Inflammatory macrophage treated with lipopolysaccharide for 4 hours (primary cell): ENCODE measurements at regions not wholly inside any gene's neighbourhood (a gene's known extent, or its start where the extent isn't known, plus 50 kb on each side); places are given as distances from the start of the nearest gene placed in this dataset.
"Not testable (repeated sequence)": the region's sequence is repeated elsewhere in the genome, so short reads cannot be mapped to it uniquely, and the experiment has no call there.

Experiments
- DNase-seq: peaks from one replicate; pipeline ENCODE4 v3.0.0-alpha.2; 2020

- DNase-seq: no peak
Measured at GRCh38 chr1:187996780-187997179, 1168.0 kb downstream of the PLA2G4A start.

- no peak for DNase-seq
Measured at GRCh38 chr1:187999973-188000372, 1171.2 kb downstream of the PLA2G4A start.

- not testable (repeated sequence) for DNase-seq
Measured at GRCh38 chr1:188003687-188004086, 1174.9 kb downstream of the PLA2G4A start.

- DNase-seq: no peak
Measured at GRCh38 chr1:188004849-188005248, 1176.1 kb downstream of the PLA2G4A start.

GRCh38 chr1:188006354-188006753 is 1177.6 kb downstream of the PLA2G4A start:
- no peak for DNase-seq

GRCh38 chr1:188013222-188013849 is 1184.6 kb downstream of the PLA2G4A start:
- DNase-seq: not testable (repeated sequence)

- no peak for DNase-seq
Measured at GRCh38 chr1:188017921-188018320, 1189.2 kb downstream of the PLA2G4A start.

- DNase-seq: no peak
Measured at GRCh38 chr1:188022661-188023060, 1193.9 kb downstream of the PLA2G4A start.

- no peak for DNase-seq
Measured at GRCh38 chr1:188023206-188023605, 1194.5 kb downstream of the PLA2G4A start.

GRCh38 chr1:188027613-188028012 is 1198.9 kb downstream of the PLA2G4A start:
- DNase-seq: no peak

GRCh38 chr1:188037572-188037971 is 1208.8 kb downstream of the PLA2G4A start:
- not testable (repeated sequence) for DNase-seq

GRCh38 chr1:188043536-188044245 is 1214.9 kb downstream of the PLA2G4A start:
- no peak for DNase-seq

- no peak for DNase-seq
Measured at GRCh38 chr1:188050250-188050649, 1221.5 kb downstream of the PLA2G4A start.

- no peak for DNase-seq
Measured at GRCh38 chr1:188056011-188056410, 1227.3 kb downstream of the PLA2G4A start.

GRCh38 chr1:188058801-188059200 is 1230.1 kb downstream of the PLA2G4A start:
- DNase-seq: no peak

GRCh38 chr1:188061881-188062280 is 1233.1 kb downstream of the PLA2G4A start:
- no peak for DNase-seq

GRCh38 chr1:188062456-188062855 is 1233.7 kb downstream of the PLA2G4A start:
- DNase-seq: no peak

- no peak for DNase-seq
Measured at GRCh38 chr1:188065917-188066316, 1237.2 kb downstream of the PLA2G4A start.

GRCh38 chr1:188070848-188071247 is 1242.1 kb downstream of the PLA2G4A start:
- no peak for DNase-seq

GRCh38 chr1:188089015-188089414 is 1260.3 kb downstream of the PLA2G4A start:
- no peak for DNase-seq

GRCh38 chr1:188089461-188089860 is 1260.7 kb downstream of the PLA2G4A start:
- no peak for DNase-seq

- no peak for DNase-seq
Measured at GRCh38 chr1:188096521-188096920, 1267.8 kb downstream of the PLA2G4A start.

GRCh38 chr1:188117436-188117835 is 1288.7 kb downstream of the PLA2G4A start:
- no peak for DNase-seq

GRCh38 chr1:188122646-188123045 is 1293.9 kb downstream of the PLA2G4A start:
- no peak for DNase-seq

GRCh38 chr1:188127507-188127906 is 1298.8 kb downstream of the PLA2G4A start:
- DNase-seq: no peak
